Occipital lobe (tissue), 1 donor: ENCODE measurements at regions not wholly inside any gene's neighbourhood (a gene's known extent, or its start where the extent isn't known, plus 50 kb on each side); places are given as distances from the start of the nearest gene placed in this dataset.
"Not testable (repeated sequence)": the region's sequence is repeated elsewhere in the genome, so short reads cannot be mapped to it uniquely, and the experiment has no call there.

Experiments used
- DNase-seq: peaks from one replicate; lab custom pipeline; 2025; lab: John Stamatoyannopoulos, UW

- DNase-seq, result no peak
These were observed 60.2 kb upstream of the LRRC4C start for GRCh38 chr11:41519696-41520095.

GRCh38 chr11:41522391-41522790, 62.9 kb upstream of the LRRC4C start:
- no peak for DNase-seq

GRCh38 chr11:41522899-41523672, 63.6 kb upstream of the LRRC4C start:
- no peak for DNase-seq

- no peak for DNase-seq
These were observed 68.1 kb upstream of the LRRC4C start for GRCh38 chr11:41527530-41527929.

- no peak for DNase-seq
These were observed 73.0 kb upstream of the LRRC4C start for GRCh38 chr11:41532413-41532812.

- DNase-seq, result no peak
These were observed 74.3 kb upstream of the LRRC4C start for GRCh38 chr11:41533761-41534160.

GRCh38 chr11:41534391-41534790, 74.9 kb upstream of the LRRC4C start:
- DNase-seq, result no peak

GRCh38 chr11:41534861-41535260, 75.4 kb upstream of the LRRC4C start:
- DNase-seq, result no peak

- no peak for DNase-seq
These were observed 76.6 kb upstream of the LRRC4C start for GRCh38 chr11:41536021-41536568.

GRCh38 chr11:41544902-41545301, 85.5 kb upstream of the LRRC4C start:
- not testable (repeated sequence) for DNase-seq

- no peak for DNase-seq
These were observed 119.1 kb upstream of the LRRC4C start for GRCh38 chr11:41578421-41579051.

GRCh38 chr11:41579546-41579945, 120.1 kb upstream of the LRRC4C start:
- DNase-seq, result no peak

- no peak for DNase-seq
These were observed 150.1 kb upstream of the LRRC4C start for GRCh38 chr11:41609511-41609910.

GRCh38 chr11:41612415-41612814, 153.0 kb upstream of the LRRC4C start:
- DNase-seq, result no peak

- no peak for DNase-seq
These were observed 153.9 kb upstream of the LRRC4C start for GRCh38 chr11:41613326-41613725.

GRCh38 chr11:41622707-41623359, 163.4 kb upstream of the LRRC4C start:
- no peak for DNase-seq

- no peak for DNase-seq
These were observed 200.5 kb upstream of the LRRC4C start for GRCh38 chr11:41659985-41660384.

- no peak for DNase-seq
These were observed 201.1 kb upstream of the LRRC4C start for GRCh38 chr11:41660585-41660984.

GRCh38 chr11:41665441-41666360, 206.2 kb upstream of the LRRC4C start:
- no peak for DNase-seq

GRCh38 chr11:41666951-41667653, 207.7 kb upstream of the LRRC4C start:
- DNase-seq, result no peak

- no peak for DNase-seq
These were observed 215.8 kb upstream of the LRRC4C start for GRCh38 chr11:41675205-41675604.
